Right kidney (tissue), 1 donor: ENCODE measurements at regions not wholly inside any gene's neighbourhood (a gene's known extent, or its start where the extent isn't known, plus 50 kb on each side); places are given as distances from the start of the nearest gene placed in this dataset.

Source experiments
- DNase-seq: peaks from one replicate; pipeline ENCODE4 v3.0.0-alpha.2; 2016

- no peak for DNase-seq
Measured at GRCh38 chr9:22288661-22289060, 158.0 kb upstream of the DMRTA1 start.

GRCh38 chr9:22307013-22307711 lies 139.5 kb upstream of the DMRTA1 start:
- no peak for DNase-seq

GRCh38 chr9:22308177-22308576 lies 138.4 kb upstream of the DMRTA1 start:
- no peak for DNase-seq

GRCh38 chr9:22316645-22317044 lies 130.0 kb upstream of the DMRTA1 start:
- no peak for DNase-seq

- no peak for DNase-seq
Measured at GRCh38 chr9:22331533-22331932, 115.1 kb upstream of the DMRTA1 start.

GRCh38 chr9:22332202-22332601 lies 114.4 kb upstream of the DMRTA1 start:
- no peak for DNase-seq

GRCh38 chr9:22337261-22337660 lies 109.4 kb upstream of the DMRTA1 start:
- no peak for DNase-seq

- DNase-seq, result no peak
Measured at GRCh38 chr9:22342491-22343217, 104.0 kb upstream of the DMRTA1 start.

GRCh38 chr9:22343218-22343611 lies 103.4 kb upstream of the DMRTA1 start:
- DNase-seq, result no peak

GRCh38 chr9:22354699-22355384 lies 91.8 kb upstream of the DMRTA1 start:
- DNase-seq, result no peak

- DNase-seq, result no peak
Measured at GRCh38 chr9:22356985-22357384, 89.6 kb upstream of the DMRTA1 start.

- DNase-seq, result no peak
Measured at GRCh38 chr9:22363421-22363887, 83.2 kb upstream of the DMRTA1 start.

- no peak for DNase-seq
Measured at GRCh38 chr9:22373636-22374035, 73.0 kb upstream of the DMRTA1 start.

GRCh38 chr9:22374051-22374450 lies 72.6 kb upstream of the DMRTA1 start:
- peak; percentile 4 for DNase-seq

- no peak for DNase-seq
Measured at GRCh38 chr9:22379272-22379671, 67.4 kb upstream of the DMRTA1 start.

GRCh38 chr9:22381170-22381569 lies 65.5 kb upstream of the DMRTA1 start:
- DNase-seq, result no peak

GRCh38 chr9:22382331-22382730 lies 64.3 kb upstream of the DMRTA1 start:
- no peak for DNase-seq

GRCh38 chr9:22383718-22384117 lies 62.9 kb upstream of the DMRTA1 start:
- no peak for DNase-seq

GRCh38 chr9:22389271-22389670 lies 57.4 kb upstream of the DMRTA1 start:
- DNase-seq, result no peak

GRCh38 chr9:22392523-22392922 lies 54.1 kb upstream of the DMRTA1 start:
- DNase-seq, result no peak

- DNase-seq, result no peak
Measured at GRCh38 chr9:22395687-22396141, 50.9 kb upstream of the DMRTA1 start.
